HEK293 (cell line): ENCODE measurements at regions not wholly inside any gene's neighbourhood (a gene's known extent, or its start where the extent isn't known, plus 50 kb on each side); places are given as distances from the start of the nearest gene placed in this dataset.

Experiments
- CTCF ChIP-seq: fragments of 450-650 bp; formaldehyde crosslinking; IDR thresholded peaks from 2 replicates; pipeline ENCODE4 v1.5.1; 2016; ENCODE audit warnings: missing biosample characterization, missing genetic modification characterization
- HOXA7 ChIP-seq: sonication (generic); formaldehyde crosslinking; IDR thresholded peaks from 2 replicates; pipeline ENCODE4 v1.8.1; 2022; ENCODE audit warnings: missing genetic modification reagents, borderline replicate concordance
- PRDM10 ChIP-seq: fragments of 450-650 bp; formaldehyde crosslinking; IDR thresholded peaks from 2 replicates; pipeline ENCODE4 v1.5.1; 2016; ENCODE audit warnings: missing biosample characterization, missing genetic modification characterization
- ZBTB7A ChIP-seq: fragments of 450-650 bp; formaldehyde crosslinking; IDR thresholded peaks from 2 replicates; pipeline ENCODE4 v1.5.1; 2016; ENCODE audit warnings: low read depth, missing biosample characterization, missing genetic modification characterization
- ZNF501 ChIP-seq: fragments of 450-650 bp; formaldehyde crosslinking; IDR thresholded peaks from 2 replicates; pipeline ENCODE4 v1.5.1; 2016; ENCODE audit warnings: missing biosample characterization, missing genetic modification characterization
- ZNF623 ChIP-seq: fragments of 450-650 bp; formaldehyde crosslinking; IDR thresholded peaks from 2 replicates; pipeline ENCODE4 v1.5.1; 2016; ENCODE audit warnings: missing biosample characterization, missing genetic modification characterization
- ZNF747 ChIP-seq: fragments of 450-650 bp; formaldehyde crosslinking; IDR thresholded peaks from 2 replicates; pipeline ENCODE4 v1.5.1; 2016; ENCODE audit warnings: missing biosample characterization, missing genetic modification characterization
- ZNF777 ChIP-seq: fragments of 450-650 bp; formaldehyde crosslinking; IDR thresholded peaks from 2 replicates; pipeline ENCODE4 v1.5.1; 2017; ENCODE audit warnings: missing biosample characterization, missing genetic modification characterization, borderline replicate concordance
- TF ChIP-seq, protein P1 (sequence below): fragments of 450-650 bp; formaldehyde crosslinking; IDR thresholded peaks from 2 replicates; pipeline ENCODE4 v1.5.1; 2016; ENCODE audit warnings: missing biosample characterization, missing genetic modification characterization

DNA sequence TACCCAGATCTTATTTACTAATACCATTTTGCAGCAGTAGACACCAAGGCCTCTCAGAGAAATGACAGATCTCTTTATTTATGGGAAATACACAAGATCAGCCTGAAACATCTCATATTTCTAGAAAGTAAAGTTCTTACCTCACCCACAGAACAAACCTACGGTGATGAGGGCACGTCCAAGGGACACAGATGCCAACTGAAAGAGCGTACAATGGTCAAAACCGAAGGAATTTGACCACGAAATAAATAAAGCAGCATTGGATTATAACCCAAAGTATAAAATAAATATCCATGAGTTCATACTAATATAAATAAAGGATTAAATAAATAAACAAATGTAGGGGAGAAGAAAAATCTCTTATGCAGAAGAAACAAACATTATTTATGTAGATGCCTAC is 747.0 kb downstream of the TNS3 start:
- TF ChIP-seq, protein P1, sequence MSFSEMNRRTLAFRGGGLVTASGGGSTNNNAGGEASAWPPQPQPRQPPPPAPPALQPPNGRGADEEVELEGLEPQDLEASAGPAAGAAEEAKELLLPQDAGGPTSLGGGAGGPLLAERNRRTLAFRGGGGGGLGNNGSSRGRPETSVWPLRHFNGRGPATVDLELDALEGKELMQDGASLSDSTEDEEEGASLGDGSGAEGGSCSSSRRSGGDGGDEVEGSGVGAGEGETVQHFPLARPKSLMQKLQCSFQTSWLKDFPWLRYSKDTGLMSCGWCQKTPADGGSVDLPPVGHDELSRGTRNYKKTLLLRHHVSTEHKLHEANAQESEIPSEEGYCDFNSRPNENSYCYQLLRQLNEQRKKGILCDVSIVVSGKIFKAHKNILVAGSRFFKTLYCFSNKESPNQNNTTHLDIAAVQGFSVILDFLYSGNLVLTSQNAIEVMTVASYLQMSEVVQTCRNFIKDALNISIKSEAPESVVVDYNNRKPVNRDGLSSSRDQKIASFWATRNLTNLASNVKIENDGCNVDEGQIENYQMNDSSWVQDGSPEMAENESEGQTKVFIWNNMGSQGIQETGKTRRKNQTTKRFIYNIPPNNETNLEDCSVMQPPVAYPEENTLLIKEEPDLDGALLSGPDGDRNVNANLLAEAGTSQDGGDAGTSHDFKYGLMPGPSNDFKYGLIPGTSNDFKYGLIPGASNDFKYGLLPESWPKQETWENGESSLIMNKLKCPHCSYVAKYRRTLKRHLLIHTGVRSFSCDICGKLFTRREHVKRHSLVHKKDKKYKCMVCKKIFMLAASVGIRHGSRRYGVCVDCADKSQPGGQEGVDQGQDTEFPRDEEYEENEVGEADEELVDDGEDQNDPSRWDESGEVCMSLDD (tag by site-specific recombination), result no peak
- TF ChIP-seq ZNF501 (tag by site-specific recombination) (no peak), ZNF623 (no peak), ZNF747 (tag by site-specific recombination) (no peak), ZBTB7A (tag by site-specific recombination) (no peak), PRDM10 (tag by site-specific recombination) (no peak), ZNF777 (tag by site-specific recombination) (no peak), CTCF (tag by site-specific recombination) (no peak), HOXA7 (CRISPR knock-in tag) (no peak)
